ENCODE measurements at regions not wholly inside any gene's neighbourhood (a gene's known extent, or its start where the extent isn't known, plus 50 kb on each side); places are given as distances from the start of the nearest gene placed in this dataset.
"Not testable (repeated sequence)": the region's sequence is repeated elsewhere in the genome, so short reads cannot be mapped to it uniquely, and the experiment has no call there.

- no peak for DNase-seq (ENCODE audit: low read depth in 2 of 2)
Observed at GRCh38 chr6:169144356-169144755, 109.3 kb downstream of the THBS2 start.

- no peak for DNase-seq (ENCODE audit: low read depth in 2 of 2)
Observed at GRCh38 chr6:169142538-169142844, 111.2 kb downstream of the THBS2 start.

- no peak for DNase-seq (ENCODE audit: low read depth in 2 of 2)
Observed at GRCh38 chr6:169141671-169142537, 111.7 kb downstream of the THBS2 start.

- no peak for DNase-seq (ENCODE audit: low read depth in 2 of 2)
Observed at GRCh38 chr6:169140986-169141495, 112.6 kb downstream of the THBS2 start.

GRCh38 chr6:169139179-169139971 is 114.3 kb downstream of the THBS2 start:
- no peak for DNase-seq (ENCODE audit: low read depth in 2 of 2)

- no peak for DNase-seq (ENCODE audit: low read depth in 2 of 2)
Observed at GRCh38 chr6:169132352-169132940, 121.2 kb downstream of the THBS2 start.

- no peak for DNase-seq (ENCODE audit: low read depth in 2 of 2)
Observed at GRCh38 chr6:169131390-169131789, 122.3 kb downstream of the THBS2 start.

GRCh38 chr6:169130113-169130512 is 123.5 kb downstream of the THBS2 start:
- no peak for DNase-seq (ENCODE audit: low read depth in 2 of 2)

GRCh38 chr6:169121013-169121412 is 132.6 kb downstream of the THBS2 start:
- no peak for DNase-seq (ENCODE audit: low read depth in 2 of 2)

GRCh38 chr6:169119669-169120068 is 134.0 kb downstream of the THBS2 start:
- DNase-seq (ENCODE audit: low read depth in 2 of 2) = no peak

GRCh38 chr6:169118346-169118830 is 135.3 kb downstream of the THBS2 start:
- no peak for DNase-seq (ENCODE audit: low read depth in 2 of 2)

GRCh38 chr6:169117663-169118062 is 136.0 kb downstream of the THBS2 start:
- DNase-seq (ENCODE audit: low read depth in 2 of 2) = no peak

GRCh38 chr6:169115632-169116031 is 138.0 kb downstream of the THBS2 start:
- DNase-seq (ENCODE audit: low read depth in 2 of 2) = no peak

- not testable (repeated sequence) for DNase-seq (ENCODE audit: low read depth in 2 of 2)
Observed at GRCh38 chr6:169114632-169115031, 139.0 kb downstream of the THBS2 start.

GRCh38 chr6:169112483-169113320 is 140.9 kb downstream of the THBS2 start:
- DNase-seq (ENCODE audit: low read depth in 2 of 2) = no peak

- DNase-seq (ENCODE audit: low read depth in 2 of 2) = no peak
Observed at GRCh38 chr6:169111203-169111602, 142.4 kb downstream of the THBS2 start.

- no peak for DNase-seq (ENCODE audit: low read depth in 2 of 2)
Observed at GRCh38 chr6:169109411-169110220, 144.0 kb downstream of the THBS2 start.

- no peak for DNase-seq (ENCODE audit: low read depth in 2 of 2)
Observed at GRCh38 chr6:169108753-169109152, 144.9 kb downstream of the THBS2 start.

GRCh38 chr6:169106176-169106575 is 147.5 kb downstream of the THBS2 start:
- DNase-seq (ENCODE audit: low read depth in 2 of 2) = no peak

- DNase-seq (ENCODE audit: low read depth in 2 of 2) = no peak
Observed at GRCh38 chr6:169101981-169102380, 151.7 kb downstream of the THBS2 start.

Measured in stimulated activated CD4-positive, alpha-beta T cell treated with anti-CD3 and anti-CD28 coated beads, Interleukin-1b, Interleukin-23, amount 100 ng/mL, for 4 hours (primary cell).